HFF-Myc (cell line): ENCODE measurements at regions not wholly inside any gene's neighbourhood (a gene's known extent, or its start where the extent isn't known, plus 50 kb on each side); places are given as distances from the start of the nearest gene placed in this dataset.

Source experiments
- DNase-seq: peaks from one replicate; pipeline ENCODE4 v3.0.0-alpha.2; 2011; ENCODE audit warnings: low read depth; ENCODE audit errors: extremely low read depth
- H3K4me3 ChIP-seq: replicated peaks from 2 replicates; pipeline ENCODE4 v1.5.1; 2011; ENCODE audit warnings: low read depth, mild to moderate bottlenecking, control low read depth, low read length
- TF ChIP-seq, protein P1 (sequence below): IDR thresholded peaks from 2 replicates; pipeline ENCODE4 v1.5.1; 2012; ENCODE audit warnings: mild to moderate bottlenecking, low read depth, low read length, control low read depth; ENCODE audit errors: missing control alignments

DNA sequence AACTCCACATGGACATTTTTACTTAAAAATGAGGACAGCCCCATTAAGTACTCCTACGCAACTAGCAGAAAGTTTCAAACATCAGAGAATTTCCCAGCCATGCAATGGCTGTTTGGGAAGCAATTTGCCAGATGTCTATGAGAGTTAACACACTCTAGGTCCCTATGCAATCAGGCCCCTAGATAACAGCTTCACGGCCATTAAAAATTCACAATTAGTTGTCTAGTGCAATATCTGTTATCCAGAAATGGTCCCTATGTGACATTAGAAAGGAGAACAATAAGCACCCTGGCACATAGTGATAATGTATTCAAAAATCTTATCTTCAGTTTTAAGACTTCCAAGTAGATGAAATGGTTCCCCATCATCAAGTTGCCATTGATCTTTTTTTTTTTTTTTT is 174.3 kb upstream of the NRSN1 start:
- TF ChIP-seq, protein P1, sequence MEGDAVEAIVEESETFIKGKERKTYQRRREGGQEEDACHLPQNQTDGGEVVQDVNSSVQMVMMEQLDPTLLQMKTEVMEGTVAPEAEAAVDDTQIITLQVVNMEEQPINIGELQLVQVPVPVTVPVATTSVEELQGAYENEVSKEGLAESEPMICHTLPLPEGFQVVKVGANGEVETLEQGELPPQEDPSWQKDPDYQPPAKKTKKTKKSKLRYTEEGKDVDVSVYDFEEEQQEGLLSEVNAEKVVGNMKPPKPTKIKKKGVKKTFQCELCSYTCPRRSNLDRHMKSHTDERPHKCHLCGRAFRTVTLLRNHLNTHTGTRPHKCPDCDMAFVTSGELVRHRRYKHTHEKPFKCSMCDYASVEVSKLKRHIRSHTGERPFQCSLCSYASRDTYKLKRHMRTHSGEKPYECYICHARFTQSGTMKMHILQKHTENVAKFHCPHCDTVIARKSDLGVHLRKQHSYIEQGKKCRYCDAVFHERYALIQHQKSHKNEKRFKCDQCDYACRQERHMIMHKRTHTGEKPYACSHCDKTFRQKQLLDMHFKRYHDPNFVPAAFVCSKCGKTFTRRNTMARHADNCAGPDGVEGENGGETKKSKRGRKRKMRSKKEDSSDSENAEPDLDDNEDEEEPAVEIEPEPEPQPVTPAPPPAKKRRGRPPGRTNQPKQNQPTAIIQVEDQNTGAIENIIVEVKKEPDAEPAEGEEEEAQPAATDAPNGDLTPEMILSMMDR = no peak
- no peak overlapping the region for H3K4me3 ChIP-seq
- no peak for DNase-seq

DNA sequence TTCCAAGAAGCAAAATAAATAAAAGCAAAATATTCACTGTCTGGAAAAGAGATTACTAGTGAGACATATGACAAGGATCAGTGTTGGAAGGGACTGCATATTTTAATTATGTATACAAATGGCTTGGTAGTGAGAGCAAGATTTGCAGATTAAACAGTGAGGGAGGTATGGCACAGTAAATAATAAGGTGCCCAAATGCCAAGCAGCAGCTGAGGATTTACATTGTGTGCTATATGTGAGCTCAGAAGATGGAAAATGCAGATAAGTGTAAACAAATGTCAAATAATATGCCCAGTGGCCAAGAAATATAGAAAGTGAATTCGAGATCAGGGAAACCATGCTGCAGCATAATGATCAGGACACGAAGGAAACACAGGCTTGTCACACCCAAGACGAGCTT is 173.8 kb upstream of the NRSN1 start:
- TF ChIP-seq, protein P1 = no peak
- H3K4me3 ChIP-seq = no peak overlapping the region
- DNase-seq = no peak

DNA sequence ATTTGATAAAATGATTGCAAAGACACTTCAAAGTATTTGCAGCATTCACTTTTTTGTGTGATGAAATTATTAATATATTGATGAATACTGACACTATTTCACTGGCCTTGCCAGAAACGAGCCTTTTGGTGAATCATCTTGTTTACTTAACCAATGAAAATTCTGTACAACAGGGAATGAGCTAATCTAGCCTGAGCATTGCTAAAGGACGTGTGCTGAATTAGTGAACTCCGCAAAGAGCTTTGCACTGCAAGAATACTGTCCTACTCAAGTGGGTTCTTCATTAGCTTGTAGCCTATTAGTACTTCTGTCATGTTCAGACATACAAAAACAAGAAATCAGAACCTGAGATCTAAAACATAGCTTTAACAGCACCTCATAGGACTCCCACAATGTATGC is 172.0 kb upstream of the NRSN1 start:
- TF ChIP-seq, protein P1 = no peak
- no peak overlapping the region for H3K4me3 ChIP-seq
- DNase-seq = no peak

DNA sequence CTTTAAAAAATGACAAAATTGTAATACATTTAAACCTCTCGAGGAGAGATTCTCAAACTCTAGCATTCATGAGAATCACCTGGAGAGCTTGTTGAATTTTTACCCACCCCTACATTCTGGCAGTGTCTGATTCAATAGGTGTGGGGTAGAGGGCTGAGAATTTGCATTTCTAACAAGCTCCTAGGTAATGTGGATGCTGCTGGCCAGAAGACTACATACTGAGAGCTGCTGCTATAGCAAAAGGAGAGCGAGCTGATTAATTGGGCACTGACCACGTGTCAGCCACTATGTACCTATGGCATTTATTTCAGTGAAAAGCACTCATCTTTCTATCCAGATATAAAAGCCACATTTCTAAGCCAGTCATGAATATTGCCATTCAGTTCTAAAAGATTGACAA is 169.0 kb upstream of the NRSN1 start:
- no peak overlapping the region for H3K4me3 ChIP-seq
- DNase-seq = no peak
- TF ChIP-seq, protein P1 = no peak

DNA sequence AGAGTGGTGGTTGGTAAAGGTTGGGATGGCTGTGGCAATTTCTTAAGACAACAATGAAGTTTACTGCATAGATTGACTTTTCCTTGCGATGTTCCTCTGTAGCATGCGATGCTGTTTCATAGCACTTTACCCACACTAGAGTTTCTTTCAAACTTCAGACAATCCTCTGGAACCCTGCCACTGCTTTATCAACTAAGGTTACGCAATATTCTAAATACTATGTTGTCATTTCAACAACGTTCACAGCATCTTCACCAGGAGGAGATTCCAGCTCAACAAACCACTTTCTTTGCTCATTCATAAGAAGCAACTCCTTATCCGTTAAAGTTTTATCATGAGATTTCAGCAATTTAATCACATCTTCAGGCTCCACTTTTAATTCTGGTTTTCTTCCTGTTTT is 161.2 kb upstream of the NRSN1 start:
- TF ChIP-seq, protein P1 = no peak
- DNase-seq = no peak
- no peak overlapping the region for H3K4me3 ChIP-seq

DNA sequence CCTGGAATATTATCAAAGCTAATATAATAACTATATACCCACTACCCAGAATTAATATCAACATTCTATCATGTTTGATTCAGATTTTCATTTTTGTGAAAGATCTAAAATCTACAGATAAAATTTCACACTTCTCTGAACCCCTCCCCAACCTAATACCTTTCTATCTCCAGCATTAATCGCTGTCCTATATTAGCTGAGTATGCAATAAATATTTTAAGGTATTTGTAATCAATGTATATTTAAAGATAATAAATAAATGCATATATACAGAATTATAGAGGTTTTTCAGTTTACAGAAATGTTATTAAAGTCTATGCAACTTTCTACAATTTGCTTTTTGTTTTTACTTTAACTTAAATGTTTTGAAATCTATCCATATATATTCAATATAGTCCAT is 156.7 kb upstream of the NRSN1 start:
- TF ChIP-seq, protein P1 = no peak
- DNase-seq = no peak
- H3K4me3 ChIP-seq = no peak overlapping the region

DNA sequence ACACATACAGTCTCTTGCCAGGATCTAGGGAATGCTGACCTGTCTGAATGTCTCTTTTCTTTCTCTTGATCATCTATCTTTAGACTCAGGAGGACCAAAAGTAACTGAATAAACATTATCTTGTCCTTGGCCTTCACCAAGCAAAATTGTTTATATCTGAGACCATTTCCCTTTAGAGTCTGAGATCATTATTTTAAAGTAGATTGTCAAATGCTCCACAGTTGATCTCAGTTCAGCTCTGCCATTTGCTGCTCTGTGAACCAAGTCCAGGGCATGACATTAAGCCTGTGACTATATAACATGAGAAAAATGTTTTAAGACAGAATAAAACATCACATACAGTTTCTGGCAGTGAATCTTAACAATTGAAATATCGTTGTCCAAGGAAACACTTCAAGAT is 148.3 kb upstream of the NRSN1 start:
- H3K4me3 ChIP-seq = no peak overlapping the region
- TF ChIP-seq, protein P1 = no peak
- no peak for DNase-seq
